ENCODE measurements at regions not wholly inside any gene's neighbourhood (a gene's known extent, or its start where the extent isn't known, plus 50 kb on each side); places are given as distances from the start of the nearest gene placed in this dataset.

DNA sequence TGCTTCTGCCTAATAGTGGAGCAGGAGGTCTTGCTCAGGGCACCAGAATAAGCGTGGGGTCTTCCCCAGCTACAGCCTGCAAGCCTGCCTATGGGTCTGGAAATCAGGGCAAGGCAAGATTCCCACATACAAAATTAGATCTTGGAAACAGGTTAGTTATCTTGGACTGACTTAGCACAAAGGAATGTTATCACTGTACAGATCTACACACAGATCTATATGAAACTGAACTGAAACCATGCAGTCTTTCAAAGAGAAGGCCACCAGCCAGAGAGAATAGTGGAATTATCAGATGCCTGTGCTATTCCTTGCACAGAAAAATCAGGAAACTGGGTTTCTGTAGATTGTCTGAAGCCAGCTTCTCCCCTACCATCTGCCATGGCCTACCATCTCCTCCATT lies 585.7 kb downstream of the ACTL7B start:
- no peak for TF ChIP-seq EZH2phosphoT487 (IDR thresholded peaks at IDR 0.05; ENCODE audit: borderline replicate concordance, low read length)
- TF ChIP-seq, protein P1, sequence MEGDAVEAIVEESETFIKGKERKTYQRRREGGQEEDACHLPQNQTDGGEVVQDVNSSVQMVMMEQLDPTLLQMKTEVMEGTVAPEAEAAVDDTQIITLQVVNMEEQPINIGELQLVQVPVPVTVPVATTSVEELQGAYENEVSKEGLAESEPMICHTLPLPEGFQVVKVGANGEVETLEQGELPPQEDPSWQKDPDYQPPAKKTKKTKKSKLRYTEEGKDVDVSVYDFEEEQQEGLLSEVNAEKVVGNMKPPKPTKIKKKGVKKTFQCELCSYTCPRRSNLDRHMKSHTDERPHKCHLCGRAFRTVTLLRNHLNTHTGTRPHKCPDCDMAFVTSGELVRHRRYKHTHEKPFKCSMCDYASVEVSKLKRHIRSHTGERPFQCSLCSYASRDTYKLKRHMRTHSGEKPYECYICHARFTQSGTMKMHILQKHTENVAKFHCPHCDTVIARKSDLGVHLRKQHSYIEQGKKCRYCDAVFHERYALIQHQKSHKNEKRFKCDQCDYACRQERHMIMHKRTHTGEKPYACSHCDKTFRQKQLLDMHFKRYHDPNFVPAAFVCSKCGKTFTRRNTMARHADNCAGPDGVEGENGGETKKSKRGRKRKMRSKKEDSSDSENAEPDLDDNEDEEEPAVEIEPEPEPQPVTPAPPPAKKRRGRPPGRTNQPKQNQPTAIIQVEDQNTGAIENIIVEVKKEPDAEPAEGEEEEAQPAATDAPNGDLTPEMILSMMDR (conservative IDR thresholded peaks at IDR 0.05; ENCODE audit: low read depth, low read length): no peak
